NCI-H1436 (cell line): ENCODE measurements at regions not wholly inside any gene's neighbourhood (a gene's known extent, or its start where the extent isn't known, plus 50 kb on each side); places are given as distances from the start of the nearest gene placed in this dataset.
"Not testable (repeated sequence)": the region's sequence is repeated elsewhere in the genome, so short reads cannot be mapped to it uniquely, and the experiment has no call there.

Experiments
- DNase-seq: peaks from one replicate; lab custom pipeline; 2025; lab: John Stamatoyannopoulos, UW

DNA sequence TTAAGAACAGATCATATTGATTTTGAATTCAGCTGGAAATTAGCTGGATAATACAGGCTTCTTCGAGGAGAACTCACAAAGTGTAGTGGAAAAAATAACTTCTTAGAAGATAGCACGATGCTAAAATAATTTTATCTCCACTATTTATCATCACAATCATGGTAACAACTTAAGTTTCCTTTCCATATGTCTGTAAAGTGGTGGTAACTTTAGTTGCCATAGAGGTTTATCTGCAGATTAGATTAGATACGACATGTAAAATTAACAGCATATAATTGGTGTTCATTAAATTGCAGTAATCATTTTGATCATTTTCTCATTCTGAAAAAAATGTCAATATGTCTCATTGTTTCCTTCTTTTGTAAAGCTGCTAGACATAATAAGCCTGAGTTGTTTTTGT, 921.5 kb downstream of the KCNT2 start:
- no peak for DNase-seq

DNA sequence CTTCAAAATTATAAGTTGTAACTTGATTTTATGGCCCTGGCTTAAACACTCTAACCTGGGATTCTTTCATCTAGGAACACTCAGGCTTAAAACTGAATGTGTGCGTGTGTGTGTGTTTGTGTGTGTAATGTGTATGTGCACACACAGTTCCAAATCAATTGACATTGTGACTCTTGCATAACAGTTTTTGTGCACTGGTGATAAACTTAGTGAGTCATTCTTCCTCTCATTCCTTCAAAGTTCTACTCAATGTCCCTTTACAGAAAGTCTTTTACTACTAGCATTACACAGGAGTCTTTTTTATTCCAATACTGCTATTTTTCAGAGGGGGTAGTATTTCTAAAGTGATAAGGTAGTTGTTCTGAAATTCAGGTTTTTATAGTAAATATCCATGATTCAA, 943.6 kb downstream of the KCNT2 start:
- DNase-seq: no peak

DNA sequence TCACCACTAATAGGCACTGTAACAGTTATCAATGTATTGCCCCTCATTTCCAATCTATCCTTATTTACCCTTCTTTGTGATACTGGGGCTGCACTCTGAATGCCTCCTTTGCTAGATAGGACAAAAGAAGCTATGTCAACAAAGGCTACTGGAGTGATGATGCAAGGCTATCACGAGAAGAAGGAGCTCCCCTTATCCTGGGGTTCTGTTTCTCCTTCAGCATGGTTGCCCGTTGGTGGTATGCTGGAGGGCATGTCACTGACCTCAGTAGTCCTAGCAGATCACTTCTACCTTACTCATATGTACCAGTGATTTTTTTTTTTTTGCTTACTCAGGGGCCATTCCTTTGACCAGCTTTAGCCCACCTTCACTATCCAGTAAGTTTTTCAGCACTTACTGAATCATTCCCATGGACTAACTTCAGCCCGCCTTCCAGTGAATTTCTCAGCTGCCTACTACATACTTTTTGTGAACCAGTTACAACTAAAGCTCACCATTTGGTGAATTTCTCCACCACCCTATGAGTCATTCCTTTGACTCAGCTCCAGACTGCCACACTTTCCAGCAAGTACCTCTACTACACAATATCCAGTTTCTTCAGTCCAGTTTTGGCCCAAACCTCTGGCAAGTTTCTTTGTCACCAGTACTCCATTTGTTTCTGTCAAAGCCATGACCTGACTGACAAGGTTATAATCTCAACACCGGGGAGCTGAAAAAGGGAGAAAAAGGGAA, 944.5 kb downstream of the KCNT2 start:
- no peak for DNase-seq

DNA sequence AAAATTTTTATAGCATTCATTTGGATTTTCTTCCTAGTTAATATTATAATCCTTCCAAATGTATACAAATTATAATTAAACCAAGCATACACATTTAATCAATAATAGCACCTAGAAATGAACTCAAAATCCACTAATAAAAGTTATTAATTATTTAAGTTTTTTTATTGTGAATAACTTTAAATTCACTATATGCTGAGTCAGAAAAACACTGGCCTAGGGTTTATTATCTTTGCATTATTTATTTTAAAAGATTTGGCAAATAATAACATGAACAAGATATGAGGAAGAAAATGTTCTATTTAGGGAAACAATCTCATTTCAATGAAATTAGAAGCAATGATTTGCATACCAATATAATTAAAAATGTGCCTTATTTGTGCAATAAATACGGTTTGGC, 951.5 kb downstream of the KCNT2 start:
- DNase-seq: no peak

DNA sequence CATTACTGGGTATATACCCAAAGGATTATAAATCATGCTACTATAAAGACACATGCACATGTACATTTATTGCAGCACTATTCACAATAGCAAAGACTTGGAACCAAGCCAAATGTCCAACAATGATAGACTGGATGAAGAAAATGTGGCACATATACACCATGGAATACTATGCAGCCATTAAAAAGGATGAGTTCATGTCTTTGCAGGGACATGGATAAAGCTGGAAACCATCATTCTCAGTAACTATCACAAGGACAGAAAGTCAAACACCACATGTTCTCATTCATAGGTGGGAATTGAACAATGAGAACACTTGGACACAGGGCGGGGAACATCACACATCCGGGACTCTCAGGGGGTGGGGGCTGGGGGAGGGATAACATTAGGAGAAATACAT, 959.4 kb downstream of the KCNT2 start:
- DNase-seq: not testable (repeated sequence)

DNA sequence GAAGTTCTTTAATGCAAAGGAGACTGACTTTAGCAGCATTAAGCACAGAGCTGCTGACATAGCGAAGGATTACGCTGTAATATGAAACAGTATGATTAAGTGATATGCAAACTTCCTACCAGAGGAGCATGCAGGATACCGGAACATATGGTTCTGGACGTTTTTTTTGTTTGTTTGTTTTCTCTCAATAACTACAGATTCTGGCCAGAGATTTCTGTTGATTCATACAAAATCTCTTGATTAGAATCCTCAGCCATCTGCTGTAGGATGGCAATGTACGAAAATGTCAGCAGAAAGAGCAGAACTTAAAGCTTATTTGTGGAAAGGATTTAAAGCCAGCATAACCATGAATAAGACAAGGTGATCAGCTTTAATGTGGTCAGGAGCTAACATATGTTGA, 970.7 kb downstream of the KCNT2 start:
- no peak for DNase-seq

DNA sequence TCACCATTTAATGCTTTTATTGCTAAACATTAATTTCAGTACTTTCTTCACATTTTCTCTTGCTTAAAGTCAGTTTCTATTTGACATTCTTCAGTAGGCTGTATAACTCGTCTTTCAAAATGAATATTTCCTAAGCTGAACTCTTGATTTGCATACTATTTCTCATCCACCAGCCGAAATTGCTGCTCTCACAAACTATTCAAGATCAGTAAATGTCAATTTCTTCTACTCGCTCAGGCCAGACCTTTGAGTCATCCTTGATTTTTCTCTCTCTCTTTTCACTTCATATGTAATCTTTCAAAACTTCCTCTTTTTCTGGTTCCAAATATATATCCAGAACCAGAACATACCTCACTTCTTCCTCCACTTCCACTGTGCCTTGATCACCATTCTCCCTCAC, 990.0 kb downstream of the KCNT2 start:
- DNase-seq: no peak

DNA sequence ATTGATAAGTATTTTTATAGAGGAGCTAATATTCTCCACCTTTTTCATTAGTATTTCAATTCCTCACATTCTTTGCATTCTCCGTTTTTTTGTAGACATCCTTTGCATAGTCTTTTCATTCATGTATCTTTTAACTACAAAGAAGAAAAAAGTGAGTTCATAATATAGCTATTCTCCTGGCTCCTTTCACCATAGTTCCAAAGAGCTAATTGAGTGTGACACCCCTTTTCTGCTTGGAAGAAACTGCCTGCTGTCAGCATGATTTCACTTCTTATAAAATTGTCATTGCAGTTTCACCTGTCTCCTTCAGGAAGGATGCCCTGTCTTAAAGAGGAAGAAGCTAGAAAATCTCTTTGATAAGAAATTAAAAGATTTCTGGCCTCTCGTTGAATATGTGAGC, 991.1 kb downstream of the KCNT2 start:
- no peak for DNase-seq

DNA sequence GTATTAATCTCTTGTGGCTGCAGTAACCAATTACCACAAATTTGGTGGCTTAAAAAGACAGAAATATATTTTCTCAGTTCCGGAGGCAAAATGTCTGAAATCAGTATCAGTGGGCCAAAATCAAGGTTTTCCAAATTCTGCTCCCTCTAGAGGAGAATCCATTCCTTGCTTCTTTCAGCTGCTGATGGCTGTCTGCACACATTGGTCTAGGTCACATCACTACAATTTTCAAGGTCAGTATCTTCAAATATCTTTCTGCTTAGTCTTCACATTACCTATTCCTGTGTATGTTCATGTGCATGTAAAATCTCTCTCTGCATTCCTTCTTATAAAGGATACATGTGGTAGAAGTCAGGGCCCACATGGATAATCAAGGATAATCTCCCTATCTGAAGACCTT, 999.4 kb downstream of the KCNT2 start:
- no peak for DNase-seq

DNA sequence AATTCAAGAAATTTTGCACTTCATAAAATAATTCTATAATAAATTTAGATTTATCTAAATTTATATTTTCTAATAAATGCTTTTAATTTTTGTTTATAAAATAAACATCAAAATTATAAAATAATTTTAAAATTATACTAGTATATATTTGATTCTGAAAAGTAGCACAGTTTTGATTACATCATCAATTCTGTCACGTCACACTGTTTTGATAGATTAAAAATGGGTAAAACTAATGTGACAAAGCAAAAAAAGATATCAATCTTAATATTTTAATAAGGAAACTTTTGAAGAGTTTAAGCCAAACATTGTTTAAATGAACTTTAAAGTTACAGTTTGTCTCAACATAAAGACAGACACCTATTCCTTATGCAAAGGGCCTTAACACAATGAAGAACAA, 1001.8 kb downstream of the KCNT2 start:
- DNase-seq: no peak

DNA sequence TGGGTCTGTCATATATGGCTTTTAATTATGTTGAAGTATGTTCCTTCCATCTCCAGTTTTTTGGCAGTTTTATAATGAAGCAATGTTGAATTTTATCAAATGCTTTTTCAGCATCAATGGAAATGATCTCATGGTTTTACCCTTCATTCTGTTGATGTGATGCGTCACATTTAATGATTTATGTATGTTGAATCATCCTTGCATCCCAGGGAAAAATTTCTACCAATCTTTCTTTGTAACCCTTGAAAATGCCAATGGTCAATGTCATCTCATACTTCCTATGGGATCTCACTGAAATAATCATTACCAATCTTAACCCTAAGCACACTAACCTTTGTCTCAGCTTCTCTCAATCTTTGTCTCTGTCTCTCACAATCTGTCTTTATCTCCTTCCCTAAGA, 1004.0 kb downstream of the KCNT2 start:
- DNase-seq: no peak

DNA sequence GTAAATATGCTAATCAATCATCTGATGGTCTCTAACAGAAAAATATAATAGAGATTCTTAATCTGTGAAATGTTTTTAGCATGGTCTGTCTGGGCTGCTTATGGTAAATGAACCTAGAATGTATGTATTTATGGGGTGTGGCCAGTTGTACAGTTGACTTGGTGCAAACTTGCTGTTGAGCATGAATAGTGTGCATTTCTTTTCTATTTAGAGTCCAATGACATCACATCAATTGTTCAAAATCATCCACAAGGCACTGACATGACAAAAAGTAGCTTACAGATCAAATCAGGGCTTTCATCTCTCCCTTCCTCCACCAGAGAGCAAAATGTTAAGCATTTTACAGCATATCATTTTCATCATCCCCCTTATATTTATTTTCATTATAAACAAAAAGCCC, 1010.3 kb downstream of the KCNT2 start:
- DNase-seq: no peak

DNA sequence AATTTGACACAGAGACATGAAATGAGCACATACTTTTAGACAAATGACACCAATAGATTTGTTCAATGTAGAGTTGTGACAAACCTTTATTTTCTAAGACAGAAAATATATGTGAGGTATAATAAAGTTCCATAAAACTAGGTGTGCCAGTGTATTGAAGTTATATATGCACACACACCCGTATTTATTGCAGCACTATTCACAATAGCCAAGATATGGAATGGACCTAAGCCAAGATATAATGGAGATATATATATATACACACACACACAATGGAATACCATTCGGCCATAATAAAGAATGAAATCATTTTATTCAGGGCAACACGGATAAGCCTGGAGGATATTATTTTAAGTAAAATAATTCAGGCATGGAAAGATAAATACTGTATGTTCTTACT, 1013.5 kb downstream of the KCNT2 start:
- no peak for DNase-seq

DNA sequence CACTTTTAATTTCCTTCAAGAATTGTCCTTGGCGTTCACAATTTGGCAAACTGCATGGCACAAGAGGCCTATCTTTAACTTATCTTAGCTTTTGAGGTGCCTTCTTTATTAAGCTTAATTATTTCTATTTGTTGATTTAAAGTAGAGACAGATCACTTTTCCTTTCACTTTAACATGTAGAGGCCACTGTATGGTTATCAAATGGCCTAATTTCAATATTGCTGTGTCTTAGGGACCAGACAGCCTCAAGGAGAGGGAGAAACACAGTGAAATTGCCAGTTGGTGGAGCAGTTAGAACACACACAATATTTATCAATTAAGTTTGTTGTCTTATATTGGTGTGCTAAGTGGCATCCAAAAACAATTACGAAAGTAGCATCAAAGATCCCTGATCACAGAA, 1013.9 kb downstream of the KCNT2 start:
- DNase-seq: no peak

DNA sequence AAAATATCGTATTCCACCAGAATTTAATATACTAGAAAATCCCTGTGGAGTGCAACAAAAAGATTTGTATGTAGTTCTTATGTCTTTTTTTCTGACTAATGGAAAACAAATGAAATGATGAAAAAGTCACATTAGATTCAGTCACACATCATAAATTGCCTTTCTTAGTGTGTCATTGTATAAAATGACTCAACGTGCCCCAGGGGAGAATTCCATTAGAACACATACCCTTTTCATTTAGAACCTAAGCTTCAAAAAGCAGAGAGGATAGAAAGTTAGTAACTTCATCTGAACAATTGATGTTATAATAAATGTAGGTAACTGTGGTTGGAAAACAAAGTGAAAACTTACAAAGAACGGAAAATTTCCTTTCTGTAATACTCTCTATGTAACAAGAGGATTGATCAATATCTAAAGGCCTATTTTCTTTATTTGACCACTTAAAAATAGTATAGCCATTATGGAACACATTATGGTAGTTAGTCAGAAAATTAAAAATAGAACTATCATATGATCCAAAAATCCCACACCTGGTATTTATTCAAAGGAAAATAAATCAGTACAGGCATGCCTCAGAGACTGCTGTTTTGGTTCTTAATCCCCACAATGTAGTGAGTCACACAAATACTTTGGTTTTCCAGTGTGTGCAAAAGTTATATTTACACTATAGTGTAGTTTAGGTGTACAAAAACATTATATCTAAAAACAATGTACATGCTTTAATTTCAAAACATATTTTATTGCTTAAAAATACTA, 1016.1 kb downstream of the KCNT2 start:
- no peak for DNase-seq

DNA sequence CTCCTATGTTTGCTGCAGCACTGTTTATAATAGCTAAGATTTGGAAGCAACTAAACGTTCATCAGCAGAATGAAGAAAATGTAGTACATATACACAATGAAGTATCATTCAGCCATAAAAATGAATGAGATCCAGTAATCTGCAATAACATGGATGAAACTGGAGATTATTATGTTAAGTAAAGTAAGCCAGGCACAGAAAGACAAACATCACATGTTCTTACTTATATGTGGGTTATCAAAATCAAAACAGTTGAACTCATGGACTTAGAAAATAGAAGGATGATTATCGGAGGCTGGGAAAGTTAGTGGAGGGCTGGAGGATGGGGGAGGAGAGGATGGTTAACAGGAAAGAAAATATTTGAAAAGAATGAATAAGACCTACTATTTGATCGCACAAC, 1017.6 kb downstream of the KCNT2 start:
- DNase-seq: no peak

DNA sequence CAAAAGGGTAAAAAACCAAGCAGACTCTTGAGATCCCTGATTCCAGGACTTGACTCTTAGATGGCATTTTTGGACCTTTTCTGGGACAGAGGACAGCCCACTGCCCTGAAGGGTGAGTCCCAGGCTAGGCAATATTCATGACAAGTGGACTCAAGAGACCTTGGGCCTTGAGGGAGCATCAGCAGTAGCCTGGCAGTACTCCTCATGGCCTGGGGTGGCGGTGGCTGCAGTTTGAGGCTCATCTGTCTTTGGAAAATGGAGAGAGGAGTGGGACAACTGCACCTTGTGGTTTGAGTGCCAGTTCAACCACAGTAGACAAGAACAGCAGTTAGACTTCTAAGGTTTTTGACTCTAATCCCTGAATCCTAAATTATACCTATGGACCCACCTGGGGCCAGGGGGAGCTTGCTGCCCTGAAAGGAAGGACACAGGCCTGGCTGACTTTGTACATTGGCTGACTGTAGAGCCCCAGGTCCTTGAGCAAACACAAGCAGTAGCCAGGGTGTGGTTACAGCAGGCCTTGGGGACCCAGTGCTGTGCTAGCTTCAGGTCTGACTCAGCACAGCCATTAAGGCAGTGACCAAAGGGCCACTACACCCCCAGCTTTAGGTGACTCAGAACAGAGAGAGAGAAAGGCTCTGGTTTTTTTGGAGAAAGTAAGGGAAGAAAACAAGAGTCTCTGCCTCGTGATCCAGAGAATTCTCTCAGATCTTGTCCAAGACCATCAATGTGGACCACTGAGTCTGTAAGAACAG, 1023.2 kb downstream of the KCNT2 start:
- no peak for DNase-seq

DNA sequence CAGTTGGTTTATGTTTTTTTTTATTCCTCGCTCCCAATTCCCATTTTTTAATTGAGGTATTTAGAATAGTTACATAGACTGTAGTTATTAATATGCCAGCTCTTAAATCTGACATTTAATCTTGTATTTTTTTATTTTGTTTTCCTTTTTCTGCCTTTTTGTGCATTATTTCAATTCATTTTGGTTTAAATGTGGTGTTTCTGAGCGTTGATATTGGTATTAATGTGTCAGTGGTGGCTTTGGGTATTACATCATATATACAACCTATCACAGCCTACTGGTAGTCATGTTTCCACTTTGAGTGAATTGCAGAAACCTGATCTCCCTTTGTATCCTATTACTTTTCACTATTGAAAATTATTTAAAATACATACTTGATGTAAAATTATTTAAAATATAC, 1027.3 kb downstream of the KCNT2 start:
- DNase-seq: no peak

DNA sequence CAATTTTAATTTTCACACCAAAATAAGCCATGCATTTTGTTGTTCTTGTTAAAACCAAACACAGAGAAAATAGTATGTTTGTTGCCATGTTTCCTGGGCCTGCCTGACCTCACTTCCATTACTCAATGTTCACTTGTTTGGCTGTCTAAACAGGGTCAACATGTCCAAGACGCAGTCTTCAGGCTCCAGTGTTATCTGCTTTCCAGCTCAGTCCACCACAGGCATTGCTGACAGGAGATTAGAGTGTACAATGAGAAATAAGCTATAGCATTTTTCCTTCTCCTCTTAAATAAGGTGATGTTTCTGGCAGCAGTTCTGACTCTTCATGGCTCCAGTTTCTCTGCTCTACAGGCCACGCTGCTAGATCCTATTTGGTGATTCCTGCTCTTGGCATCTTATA, 1030.5 kb downstream of the KCNT2 start:
- DNase-seq: no peak

DNA sequence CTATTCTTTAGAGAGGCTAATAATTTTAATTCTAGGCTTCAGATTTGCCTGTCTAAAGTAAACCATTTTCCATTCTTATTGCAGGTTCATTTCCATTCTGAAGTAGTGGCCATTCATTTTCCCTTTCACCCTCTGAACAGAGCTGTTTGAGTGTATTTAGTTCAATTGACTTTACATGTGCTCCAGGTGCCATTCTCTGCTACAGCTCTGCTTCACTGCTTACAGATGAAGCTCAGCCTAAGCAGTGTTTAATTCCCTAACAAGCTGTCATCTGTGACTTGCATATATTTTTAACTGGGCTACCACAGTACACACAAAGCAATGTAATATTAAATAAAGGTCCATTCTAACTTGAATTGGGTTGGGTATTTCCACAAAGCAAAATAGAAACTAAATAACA, 1031.6 kb downstream of the KCNT2 start:
- no peak for DNase-seq

DNA sequence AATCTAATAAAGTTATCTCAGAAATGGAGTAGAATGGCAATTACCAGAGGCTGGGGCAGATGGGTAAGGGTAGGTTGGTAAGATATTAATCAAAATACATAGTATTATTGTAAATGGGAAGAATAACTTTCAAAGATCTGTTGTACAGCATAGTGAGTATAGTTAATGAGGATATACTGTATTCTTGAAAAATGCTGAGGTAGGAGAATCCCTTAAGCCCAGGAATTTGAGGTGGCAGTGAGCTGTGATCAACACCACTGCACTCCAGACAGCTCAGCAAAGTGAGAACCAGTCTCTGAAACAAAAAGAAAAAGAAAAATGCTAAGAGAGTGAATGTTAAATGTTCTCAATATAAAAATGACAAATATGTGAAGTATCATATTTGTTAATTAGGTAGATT, 1033.7 kb downstream of the KCNT2 start:
- DNase-seq: no peak

DNA sequence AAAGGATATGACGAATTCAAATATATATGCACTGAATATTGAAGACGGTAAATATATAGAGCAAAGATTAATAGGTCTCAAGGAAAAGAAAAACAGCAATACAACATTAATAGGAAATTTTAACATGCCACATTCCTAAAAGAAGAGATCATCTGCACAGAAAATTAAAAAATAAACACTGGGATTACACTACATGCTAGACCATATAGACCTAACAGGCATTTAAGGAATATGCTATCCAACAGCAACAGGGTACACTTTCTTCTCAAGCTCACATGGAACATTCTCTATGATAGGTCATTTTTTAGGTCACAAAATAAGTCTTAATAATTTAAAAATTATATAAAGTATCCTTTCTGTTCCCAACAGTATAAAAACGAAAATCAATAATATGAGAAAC, 1038.3 kb downstream of the KCNT2 start:
- no peak for DNase-seq

DNA sequence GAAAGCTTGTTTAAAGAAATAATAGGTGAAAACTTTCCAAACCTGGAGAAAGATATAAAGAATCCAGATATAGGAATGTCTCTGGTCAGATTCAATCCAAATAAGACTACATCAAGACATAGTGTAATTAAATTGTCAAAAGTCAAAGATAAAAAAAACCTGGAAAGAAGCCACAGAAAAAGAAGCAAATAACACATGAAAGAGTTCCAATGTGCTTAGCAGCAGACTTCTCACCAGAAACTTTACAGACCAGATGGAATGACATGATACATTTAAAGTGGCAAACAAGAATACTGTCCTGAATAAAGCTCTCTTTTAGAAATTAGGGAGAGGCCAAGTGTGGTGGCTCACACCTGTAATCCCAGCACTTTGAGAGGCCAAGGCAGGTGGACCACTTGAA, 1039.9 kb downstream of the KCNT2 start:
- no peak for DNase-seq
